ENCODE measurements at regions not wholly inside any gene's neighbourhood (a gene's known extent, or its start where the extent isn't known, plus 50 kb on each side); places are given as distances from the start of the nearest gene placed in this dataset.

- no peak overlapping the region for H3K9ac ChIP-seq
Measured at GRCh38 chr5:3512361-3513095, 83.1 kb upstream of the IRX1 start.

GRCh38 chr5:3511934-3512333 lies 83.7 kb upstream of the IRX1 start:
- Histone ChIP-seq H2AFZ (ENCODE audit: low read depth) (no peak overlapping the region), H3F3A (replicated peaks; ENCODE audit: insufficient read depth) (no peaks in the 10 kb centered on the region), H3K4me1 (ENCODE audit: control insufficient read depth in 1 of 2, insufficient read depth in 2 of 2, low read depth in 1 of 2, low read length in 1 of 2) (no peaks in the 10 kb centered on the region), H3K4me2 (no peak overlapping the region), H3K27ac (ENCODE audit: low read depth in 2 of 2, low read length in 1 of 2) (no peak overlapping the region), H3K4me3 (ENCODE audit: low read depth in 2 of 2, low read length in 1 of 2) (no peak overlapping the region), H3K79me2 (ENCODE audit: insufficient read depth) (no peaks in the 10 kb centered on the region), H3K9me2 (no peaks in the 10 kb centered on the region), H4K20me1 (ENCODE audit: insufficient read depth) (no peaks in the 10 kb centered on the region), H3K27me3 (ENCODE audit: insufficient read depth) (no peaks in the 10 kb centered on the region; the same call in 1 of the 2 replicates), H3K9ac (no peak overlapping the region), H3K9me3 (no peaks in the 10 kb centered on the region), H3K36me3 (replicated peaks in 1 of 2; ENCODE audit: control insufficient read depth in 1 of 2, insufficient read depth in 2 of 2, low read length in 1 of 2) (no peaks in the 10 kb centered on the region)
- ChIA-PET CTCF (no interaction called here), POLR2A (no interaction called here)
- TF ChIP-seq FOXJ3 (CRISPR knock-in tag; IDR thresholded peaks at IDR 0.05) (no peak), SMC3 (IDR thresholded peaks at IDR 0.05; ENCODE audit: low read depth, low read length) (no peak), RAD21 (IDR thresholded peaks at IDR 0.05; ENCODE audit: low read length) (no peak), TCF12 (IDR thresholded peaks at IDR 0.05) (no peak), RFX5 (IDR thresholded peaks at IDR 0.05; ENCODE audit: low read length) (no peak), MXI1 (IDR thresholded peaks at IDR 0.05; ENCODE audit: low read depth, low read length) (no peak)
- DNase-seq = no peak
- WGBS (ENCODE audit: low lambda C conversion rate) = 2% methylated on average over 7 of the region's 7 CpGs

More at GRCh38 chr5:3512361-3513095, 83.1 kb upstream of the IRX1 start:
- WGBS (ENCODE audit: low lambda C conversion rate) = 17% methylated on average over 13 of the region's 13 CpGs
- Histone ChIP-seq H3K4me3 (ENCODE audit: low read depth in 2 of 2, low read length in 1 of 2) (no peak overlapping the region), H3K36me3 (replicated peaks in 1 of 2; ENCODE audit: control insufficient read depth in 1 of 2, insufficient read depth in 2 of 2, low read length in 1 of 2) (no peaks in the 10 kb centered on the region), H3K4me2 (no peak overlapping the region), H3K27me3 (ENCODE audit: insufficient read depth) (no peaks in the 10 kb centered on the region; the same call in 1 of the 2 replicates), H3K79me2 (ENCODE audit: insufficient read depth) (no peaks in the 10 kb centered on the region), H3K4me1 (ENCODE audit: control insufficient read depth in 1 of 2, insufficient read depth in 2 of 2, low read depth in 1 of 2, low read length in 1 of 2) (no peaks in the 10 kb centered on the region), H2AFZ (ENCODE audit: low read depth) (no peak overlapping the region), H3K27ac (ENCODE audit: low read depth in 2 of 2, low read length in 1 of 2) (no peak overlapping the region), H3F3A (replicated peaks; ENCODE audit: insufficient read depth) (no peaks in the 10 kb centered on the region), H3K9me3 (no peaks in the 10 kb centered on the region), H3K9me2 (no peaks in the 10 kb centered on the region), H4K20me1 (ENCODE audit: insufficient read depth) (no peaks in the 10 kb centered on the region)
- DNase-seq = no peak
- no peak for TF ChIP-seq CTCF (IDR thresholded peaks at IDR 0.05)
- no peak for TF ChIP-seq PBX3 (IDR thresholded peaks at IDR 0.05)
- no peak for TF ChIP-seq MEF2A (IDR thresholded peaks at IDR 0.05; ENCODE audit: borderline replicate concordance, low read depth)
- TF ChIP-seq TEAD4 (IDR thresholded peaks at IDR 0.05; ENCODE audit: borderline replicate concordance, insufficient read depth) = no peak
- ChIA-PET POLR2A (no interaction called here), CTCF (no interaction called here)
